Testis (tissue), 2 donors: ENCODE measurements at regions not wholly inside any gene's neighbourhood (a gene's known extent, or its start where the extent isn't known, plus 50 kb on each side); places are given as distances from the start of the nearest gene placed in this dataset.

Experiments
- DNase-seq: peaks from one replicate; pipeline ENCODE4 v3.0.0-alpha.2; 2019
- H3K27ac ChIP-seq, 2 donors: fragments of 200-600 bp; sonication (generic); one replicate each; pipeline ENCODE4 v1.5.1; 2019
- H3K27me3 ChIP-seq: fragments of 200-600 bp; sonication (generic); one replicate; pipeline ENCODE4 v1.5.1; 2019
- H3K36me3 ChIP-seq: fragments of 200-600 bp; sonication (generic); one replicate; pipeline ENCODE4 v1.5.1; 2017; ENCODE audit warnings: low read depth; ENCODE audit errors: missing control alignments
- H3K4me1 ChIP-seq: fragments of 200-600 bp; sonication (generic); one replicate; pipeline ENCODE4 v1.5.1; 2019
- H3K4me3 ChIP-seq, 2 donors: fragments of 200-600 bp; sonication (generic); one replicate each; pipeline ENCODE4 v1.5.1; 2017 to 2019
- H3K9me3 ChIP-seq: fragments of 200-600 bp; sonication (generic); one replicate; pipeline ENCODE4 v1.5.1; 2017
- POLR2A ChIP-seq: fragments of 450-650 bp; IDR thresholded peaks from one replicate; pipeline ENCODE4 v1.6.1; 2017; ENCODE audit warnings: antibody characterized with exemption, mild to moderate bottlenecking, moderate library complexity
- WGBS, 2 donors: methylation state at CpG; one replicate each; pipeline ENCODE4 v1.1.5; 2018; 5-methylcytosine and 5-hydroxymethylcytosine counted together
- intact Hi-C: fragments of 100-400 bp; cut with DNase I; formaldehyde crosslinking; loops from one replicate; pipeline ENCODE4 v1.15.1; 2023; ENCODE audit warnings: low total_unique reads
- TF ChIP-seq, protein P1 (sequence below), 3 experiments: fragments of 450-650 bp in 2 of 3; fragments of 200-600 bp in 1 of 3; sonication (generic) in 1 of 3; IDR thresholded peaks; one replicate each; pipeline ENCODE4 v1.5.1; 2016 to 2019; ENCODE audit warnings: antibody characterized with exemption in 3 of 3, mild to moderate bottlenecking in 2 of 3, moderate library complexity in 1 of 3

DNA sequence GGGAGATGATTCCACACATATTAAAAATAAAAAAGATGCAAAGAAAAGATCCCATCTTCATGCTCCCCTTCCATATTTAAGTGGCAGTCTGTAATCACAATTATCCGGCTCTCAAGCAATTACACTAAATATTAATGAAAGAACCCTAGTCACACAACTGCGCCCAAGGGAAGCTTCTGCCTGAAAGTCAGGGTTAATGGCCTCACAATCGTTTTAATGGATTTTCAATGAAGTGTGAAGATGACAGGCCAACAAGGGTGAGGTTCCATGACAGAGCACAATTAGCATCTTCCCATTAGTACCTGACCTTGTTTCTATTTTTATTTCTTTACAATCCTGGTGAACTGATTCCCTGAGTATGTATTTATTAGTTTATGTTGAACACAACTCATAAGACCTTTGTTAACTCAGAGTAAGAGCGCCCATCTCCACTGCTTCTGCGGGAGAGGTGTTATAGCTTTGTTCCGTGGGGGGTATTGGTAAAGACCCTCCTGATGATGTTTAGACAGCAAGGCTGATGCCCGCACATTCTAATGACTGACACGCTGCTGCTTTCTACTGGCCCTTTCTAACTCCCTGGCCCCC is 80.9 kb downstream of the IER5 start:
- no peaks in the 10 kb centered on the region for H3K27me3 ChIP-seq
- DNase-seq = no peak
- TF ChIP-seq POLR2A = no peak
- TF ChIP-seq, protein P1, sequence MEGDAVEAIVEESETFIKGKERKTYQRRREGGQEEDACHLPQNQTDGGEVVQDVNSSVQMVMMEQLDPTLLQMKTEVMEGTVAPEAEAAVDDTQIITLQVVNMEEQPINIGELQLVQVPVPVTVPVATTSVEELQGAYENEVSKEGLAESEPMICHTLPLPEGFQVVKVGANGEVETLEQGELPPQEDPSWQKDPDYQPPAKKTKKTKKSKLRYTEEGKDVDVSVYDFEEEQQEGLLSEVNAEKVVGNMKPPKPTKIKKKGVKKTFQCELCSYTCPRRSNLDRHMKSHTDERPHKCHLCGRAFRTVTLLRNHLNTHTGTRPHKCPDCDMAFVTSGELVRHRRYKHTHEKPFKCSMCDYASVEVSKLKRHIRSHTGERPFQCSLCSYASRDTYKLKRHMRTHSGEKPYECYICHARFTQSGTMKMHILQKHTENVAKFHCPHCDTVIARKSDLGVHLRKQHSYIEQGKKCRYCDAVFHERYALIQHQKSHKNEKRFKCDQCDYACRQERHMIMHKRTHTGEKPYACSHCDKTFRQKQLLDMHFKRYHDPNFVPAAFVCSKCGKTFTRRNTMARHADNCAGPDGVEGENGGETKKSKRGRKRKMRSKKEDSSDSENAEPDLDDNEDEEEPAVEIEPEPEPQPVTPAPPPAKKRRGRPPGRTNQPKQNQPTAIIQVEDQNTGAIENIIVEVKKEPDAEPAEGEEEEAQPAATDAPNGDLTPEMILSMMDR (IDR thresholded peaks at IDR 0.05) = no peak
- no peak overlapping the region for H3K4me3 ChIP-seq
- H3K9me3 ChIP-seq = no peaks in the 10 kb centered on the region
- H3K4me1 ChIP-seq = no peaks in the 10 kb centered on the region
- 78 to 80% methylated on average over 8 of the region's 8 CpGs for WGBS, 2 donors
- H3K27ac ChIP-seq = no peak overlapping the region
- intact Hi-C loops = no loop called here
- H3K36me3 ChIP-seq = no peaks in the 10 kb centered on the region

DNA sequence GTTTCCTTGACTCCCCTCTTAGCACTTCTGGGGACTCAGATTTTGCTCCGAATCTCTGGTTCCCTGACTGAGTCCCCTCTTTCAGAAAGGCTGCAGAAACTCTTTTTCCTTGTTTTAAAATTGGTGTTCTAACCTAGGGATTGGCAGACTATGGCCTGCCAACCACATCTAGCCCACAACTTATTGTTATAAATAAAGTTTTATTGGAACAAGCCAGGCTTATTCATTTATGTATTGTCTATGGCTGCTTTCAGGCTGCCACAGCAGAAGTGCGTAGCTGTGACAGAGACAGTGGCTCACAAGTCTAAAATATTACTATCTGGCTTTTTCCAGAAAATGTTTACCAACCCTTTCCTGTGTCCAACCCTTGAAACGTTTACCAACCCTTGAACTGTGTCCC is 81.7 kb downstream of the IER5 start:
- Histone ChIP-seq H3K4me1 (no peaks in the 10 kb centered on the region), H3K27me3 (no peaks in the 10 kb centered on the region), H3K9me3 (no peaks in the 10 kb centered on the region), H3K27ac (no peak overlapping the region), H3K36me3 (no peaks in the 10 kb centered on the region), H3K4me3 (no peak overlapping the region)
- 81 to 91% methylated on average over 3 of the region's 3 CpGs for WGBS, 2 donors
- TF ChIP-seq, protein P1 (IDR thresholded peaks at IDR 0.05) = no peak
- no peak for TF ChIP-seq POLR2A
- no peak for DNase-seq
- intact Hi-C loops = loop anchor here (10.0 kb wide), 1 partner anchor 645 kb away; no protein-coding TSS in a partner anchor

DNA sequence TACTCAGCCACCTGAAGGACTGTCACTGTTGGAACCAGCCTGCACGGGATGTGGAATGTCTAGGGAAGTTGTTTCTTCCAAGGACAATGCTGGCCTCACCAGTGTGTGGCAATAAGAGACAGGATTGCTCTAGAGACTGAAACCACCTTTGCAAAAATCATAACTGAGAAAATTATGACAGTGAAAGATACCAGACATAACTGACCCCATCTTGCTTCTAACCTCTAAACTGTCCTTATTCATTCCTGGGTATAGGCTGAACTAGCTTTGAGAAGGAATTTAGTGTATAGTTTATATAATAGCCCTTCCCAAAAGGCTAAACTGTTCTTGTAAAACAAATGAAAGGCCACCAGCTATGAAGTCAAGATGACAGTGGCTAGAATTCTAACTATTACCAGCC is 83.6 kb downstream of the IER5 start:
- WGBS, 2 donors = 58 to 61% methylated on average over 1 of the region's 1 CpG
- intact Hi-C loops = loop anchor here (10.0 kb wide), 1 partner anchor 647 kb away; no protein-coding TSS in a partner anchor
- TF ChIP-seq POLR2A = no peak
- TF ChIP-seq, protein P1 (IDR thresholded peaks at IDR 0.05) = no peak
- Histone ChIP-seq H3K27me3 (no peaks in the 10 kb centered on the region), H3K27ac (no peak overlapping the region), H3K4me3 (no peak overlapping the region), H3K36me3 (no peaks in the 10 kb centered on the region), H3K9me3 (no peaks in the 10 kb centered on the region), H3K4me1 (no peaks in the 10 kb centered on the region)
- DNase-seq = no peak

DNA sequence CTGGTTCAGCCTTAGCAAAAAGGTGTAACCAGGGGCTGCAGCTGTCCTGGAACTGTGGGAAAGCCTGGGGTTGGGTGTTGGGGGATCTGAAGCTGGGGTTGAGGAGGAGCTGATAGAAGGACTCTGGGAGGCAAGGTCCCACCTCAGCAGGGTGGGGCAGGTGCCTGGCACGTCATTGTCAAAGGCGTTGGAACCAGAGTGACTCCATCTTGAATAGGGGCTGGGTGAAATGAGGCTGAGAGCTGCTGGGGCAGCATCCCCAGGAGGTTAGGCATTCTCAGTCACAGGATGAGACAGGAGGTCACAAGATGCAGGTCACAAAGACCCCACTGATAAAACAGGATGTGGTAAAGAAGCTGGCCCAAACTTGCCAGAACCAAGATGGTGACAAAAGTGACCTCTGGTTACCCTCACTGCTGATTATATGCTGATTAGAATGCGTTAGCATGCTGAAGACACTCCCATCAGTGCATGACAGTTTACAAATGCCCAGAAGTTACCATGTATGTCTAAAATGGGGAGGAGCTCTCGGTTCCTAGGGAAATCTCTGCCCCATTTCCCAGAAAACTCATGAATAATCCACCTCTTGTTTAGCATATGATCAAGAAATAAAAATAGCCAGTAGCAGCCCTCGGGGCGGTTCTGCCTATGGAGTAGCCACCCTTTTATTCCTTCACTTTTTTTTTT is 85.4 kb downstream of the IER5 start:
- intact Hi-C loops = loop anchor here (10.0 kb wide), 1 partner anchor 649 kb away; no protein-coding TSS in a partner anchor
- Histone ChIP-seq H3K4me3 (no peak overlapping the region), H3K27ac (no peak overlapping the region), H3K4me1 (no peaks in the 10 kb centered on the region), H3K27me3 (no peaks in the 10 kb centered on the region), H3K9me3 (no peaks in the 10 kb centered on the region), H3K36me3 (no peaks in the 10 kb centered on the region)
- DNase-seq = no peak
- WGBS, 2 donors = 66 to 77% methylated on average over 6 of the region's 6 CpGs
- TF ChIP-seq, protein P1 (IDR thresholded peaks at IDR 0.05) = no peak
- TF ChIP-seq POLR2A = no peak
